GM12878 (cell line): ENCODE measurements at regions not wholly inside any gene's neighbourhood (a gene's known extent, or its start where the extent isn't known, plus 50 kb on each side); places are given as distances from the start of the nearest gene placed in this dataset.

ENCODE experiments used
- ATAC-seq: fragments of 200-7000 bp; cut with Tn5 transposase; 3 replicates; pipeline ENCODE4 v1.9.1; 2020; ENCODE audit warnings: mild to moderate bottlenecking, moderate library complexity
- BruUV-seq: library from RNA; stranded (reverse); fragments of 400-500 nt; replicated peaks from 2 replicates; lab custom pipeline; 2021; lab: Mats Ljungman, UMichigan
- CTCF ChIA-PET: fragments of 300-600 bp; sonication (Branson Sonifier 250); formaldehyde crosslinking; extraction: SDS; loops from one replicate; lab custom pipeline; 2021; ENCODE audit warnings: inconsistent platforms; lab: Yijun Ruan, JAX
- POLR2A ChIA-PET: fragments of 350-600 bp; formaldehyde crosslinking; extraction: SDS; loops from one replicate; lab custom pipeline; 2021; ENCODE audit warnings: inconsistent platforms; lab: Charles Lee
- RAD21 ChIA-PET: fragments of 300-600 bp; sonication (Branson Sonifier 250); formaldehyde crosslinking; loops from one replicate; lab custom pipeline; 2023; ENCODE audit warnings: antibody characterized with exemption; ENCODE audit not compliant: unreplicated experiment; lab: Charles Lee
- SMC1A ChIA-PET: fragments of 300-600 bp; sonication (Branson Sonifier 250); formaldehyde crosslinking; loops from one replicate; lab custom pipeline; 2023; ENCODE audit not compliant: unreplicated experiment, uncharacterized antibody; lab: Charles Lee
- DNase-seq: peaks from one replicate; pipeline ENCODE4 v3.0.0-alpha.2; 2011; ENCODE audit warnings: low read depth, low spot score
- FAIRE-seq: peaks from 3 replicates; lab custom pipeline; 2011; peaks lifted over from hg19 to GRCh38; lab: Jason Lieb, UNC
- H2AFZ ChIP-seq: 2 replicates; pipeline ENCODE4 v1.6.0; 2011; ENCODE audit warnings: low read depth, low read length, control low read depth; ENCODE audit not compliant: control insufficient read depth
- H3K27ac ChIP-seq: 2 replicates; pipeline ENCODE4 v1.5.1; 2011; ENCODE audit warnings: control low read depth; ENCODE audit not compliant: control insufficient read depth, insufficient read depth
- H3K27me3 ChIP-seq, 2 experiments: replicated peaks in 1 of 2; 2 replicates each; pipeline versions ENCODE4 v1.6.0 to v1.6.1; 2011; ENCODE audit warnings: low read length in 1 of 2; ENCODE audit not compliant: control insufficient read depth in 2 of 2, insufficient read depth in 2 of 2
- H3K36me3 ChIP-seq, 2 experiments: 2 replicates each; pipeline ENCODE4 v1.5.1; 2011; ENCODE audit warnings: low read length in 1 of 2; ENCODE audit not compliant: control insufficient read depth in 2 of 2, insufficient read depth in 2 of 2
- H3K4me1 ChIP-seq: 2 replicates; pipeline ENCODE4 v1.6.1; 2011; ENCODE audit warnings: mild to moderate bottlenecking, low read length, moderate library complexity, mixed read lengths; ENCODE audit not compliant: control insufficient read depth, insufficient read depth
- H3K4me2 ChIP-seq: 2 replicates; pipeline ENCODE4 v1.6.0; 2011; ENCODE audit warnings: control low read depth; ENCODE audit not compliant: control insufficient read depth, insufficient read depth
- H3K4me3 ChIP-seq: fragments of 200-600 bp; sonication (generic); 2 replicates; pipeline ENCODE4 v1.5.1; 2016
- H3K79me2 ChIP-seq: 2 replicates; pipeline ENCODE4 v1.6.0; 2011; ENCODE audit warnings: low read length; ENCODE audit not compliant: control insufficient read depth, insufficient read depth
- H3K9ac ChIP-seq: 2 replicates; pipeline ENCODE4 v1.8.0; 2011; ENCODE audit warnings: low read length, control low read depth, mixed read lengths; ENCODE audit not compliant: control insufficient read depth, insufficient read depth
- H3K9me3 ChIP-seq: replicated peaks from 3 replicates; pipeline ENCODE4 v1.5.1; 2011; ENCODE audit warnings: mild to moderate bottlenecking, low read length; ENCODE audit not compliant: control insufficient read depth, insufficient read depth
- H4K20me1 ChIP-seq: 2 replicates; pipeline ENCODE4 v1.6.0; 2011; ENCODE audit not compliant: control insufficient read depth, insufficient read depth
- CEBPZ ChIP-seq: fragments of 150-350 bp; IDR thresholded peaks from 2 replicates; pipeline ENCODE4 v1.6.1; 2016; ENCODE audit warnings: low read depth, low read length
- ESRRA ChIP-seq: IDR thresholded peaks from 2 replicates; pipeline ENCODE4 v1.6.1; 2012; ENCODE audit warnings: mild to moderate bottlenecking, low read length, improper control_type of control experiment
- NBN ChIP-seq: fragments of 450-650 bp; IDR thresholded peaks from 2 replicates; pipeline ENCODE4 v1.6.1; 2016
- ZNF217 ChIP-seq: fragments of 450-650 bp; IDR thresholded peaks from 2 replicates; pipeline ENCODE4 v1.6.1; 2017; ENCODE audit warnings: antibody characterized with exemption, mild to moderate bottlenecking
- ZNF592 ChIP-seq: fragments of 450-650 bp; IDR thresholded peaks from 2 replicates; pipeline ENCODE4 v1.6.1; 2017; ENCODE audit warnings: mild to moderate bottlenecking, moderate library complexity
- ZSCAN29 ChIP-seq: fragments of 450-650 bp; IDR thresholded peaks from 2 replicates; pipeline ENCODE4 v1.6.1; 2017; ENCODE audit warnings: mild to moderate bottlenecking, moderate library complexity
- WGBS: methylation state at CpG from one replicate; pipeline ENCODE4 v1.1.6; 2016; ENCODE audit warnings: low lambda C conversion rate; ENCODE audit not compliant: insufficient replicate concordance, insufficient coverage; ENCODE audit errors: missing lambda C conversion rate; 5-methylcytosine and 5-hydroxymethylcytosine counted together
- in situ Hi-C: fragments of 300-500 bp; cut with MboI; formaldehyde crosslinking; loops from 9 replicates; pipeline ENCODE4 v1.14.3; 2018; ENCODE audit warnings: mixed read lengths
- intact Hi-C: fragments of 100-400 bp; cut with micrococcal nuclease; formaldehyde crosslinking; loops from one replicate; pipeline ENCODE4 v1.14.2; 2022; ENCODE audit not compliant: unreplicated experiment

GRCh38 chrX:46305431-46305830 lies 239.8 kb downstream of the ZNF674 start (continued):
- TF ChIP-seq CEBPZ (no peak), ZNF217 (no peak), ZNF592 (no peak)

- no TSS peak for BruUV-seq
- ATAC-seq = no peak
Observed at GRCh38 chrX:46301903-46302302, 243.3 kb downstream of the ZNF674 start.

More at GRCh38 chrX:46301903-46302302, 243.3 kb downstream of the ZNF674 start:
- Histone ChIP-seq H4K20me1 (no peaks in the 10 kb centered on the region), H3K79me2 (no peaks in the 10 kb centered on the region), H3K4me1 (no peaks in the 10 kb centered on the region), H2AFZ (no peak overlapping the region), H3K9me3 (peaks cover 2% of the 10 kb centered on the region; the same call in 2 of the 3 replicates), H3K9ac (no peak overlapping the region), H3K27me3 (no peaks in the 10 kb centered on the region), H3K4me2 (no peak overlapping the region), H3K27ac (no peak overlapping the region), H3K36me3 (no peaks in the 10 kb centered on the region), H3K4me3 (no peak overlapping the region)
- ChIA-PET CTCF (no interaction called here), RAD21 (no interaction called here), POLR2A (no interaction called here), SMC1A (no interaction called here)
- FAIRE-seq (no peak), DNase-seq (no peak)
- in situ Hi-C loops (no loop called here), intact Hi-C loops (no loop called here)
- 8% methylated on average over 2 of the region's 2 CpGs for WGBS
- TF ChIP-seq CEBPZ (no peak), ZSCAN29 (no peak), NBN (no peak), ESRRA (no peak)
- TF ChIP-seq, all 136 proteins: peak for 0
